ENCODE measurements at regions not wholly inside any gene's neighbourhood (a gene's known extent, or its start where the extent isn't known, plus 50 kb on each side); places are given as distances from the start of the nearest gene placed in this dataset.

DNA sequence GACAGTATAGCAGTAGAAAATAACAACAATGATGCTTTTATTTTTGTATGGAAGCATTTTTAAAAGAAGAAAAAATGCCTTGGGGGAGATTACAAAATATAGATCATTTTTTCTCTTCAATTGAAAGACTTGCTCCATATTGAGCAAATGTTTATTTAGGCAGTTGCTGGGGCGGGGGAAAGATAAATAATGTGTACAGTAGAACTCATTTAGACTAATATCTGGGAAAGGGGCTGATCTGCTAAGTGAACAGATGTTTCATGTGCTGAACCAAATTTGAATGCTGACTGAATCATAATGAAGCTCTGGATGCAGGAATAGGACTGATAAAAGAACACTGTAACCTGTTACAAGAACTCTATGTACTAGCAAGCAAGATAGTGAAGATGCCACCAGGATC lies 457.1 kb upstream of the TENM4 start:
- TF ChIP-seq, protein P1, sequence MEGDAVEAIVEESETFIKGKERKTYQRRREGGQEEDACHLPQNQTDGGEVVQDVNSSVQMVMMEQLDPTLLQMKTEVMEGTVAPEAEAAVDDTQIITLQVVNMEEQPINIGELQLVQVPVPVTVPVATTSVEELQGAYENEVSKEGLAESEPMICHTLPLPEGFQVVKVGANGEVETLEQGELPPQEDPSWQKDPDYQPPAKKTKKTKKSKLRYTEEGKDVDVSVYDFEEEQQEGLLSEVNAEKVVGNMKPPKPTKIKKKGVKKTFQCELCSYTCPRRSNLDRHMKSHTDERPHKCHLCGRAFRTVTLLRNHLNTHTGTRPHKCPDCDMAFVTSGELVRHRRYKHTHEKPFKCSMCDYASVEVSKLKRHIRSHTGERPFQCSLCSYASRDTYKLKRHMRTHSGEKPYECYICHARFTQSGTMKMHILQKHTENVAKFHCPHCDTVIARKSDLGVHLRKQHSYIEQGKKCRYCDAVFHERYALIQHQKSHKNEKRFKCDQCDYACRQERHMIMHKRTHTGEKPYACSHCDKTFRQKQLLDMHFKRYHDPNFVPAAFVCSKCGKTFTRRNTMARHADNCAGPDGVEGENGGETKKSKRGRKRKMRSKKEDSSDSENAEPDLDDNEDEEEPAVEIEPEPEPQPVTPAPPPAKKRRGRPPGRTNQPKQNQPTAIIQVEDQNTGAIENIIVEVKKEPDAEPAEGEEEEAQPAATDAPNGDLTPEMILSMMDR (conservative IDR thresholded peaks at IDR 0.05 in 1 of 2, IDR thresholded peaks at IDR 0.05 in 1 of 2; ENCODE audit: extremely low read depth in 1 of 2, insufficient read depth in 1 of 2, low read depth in 1 of 2, low read length in 2 of 2), result no peak
- TF ChIP-seq EZH2 (IDR thresholded peaks at IDR 0.05; ENCODE audit: borderline replicate concordance, low read length), result no peak

Measured in mammary epithelial cell (primary cell).